Liver (tissue), 8 donors: ENCODE measurements at regions not wholly inside any gene's neighbourhood (a gene's known extent, or its start where the extent isn't known, plus 50 kb on each side); places are given as distances from the start of the nearest gene placed in this dataset.

ENCODE experiments used
- DNase-seq: peaks from one replicate; pipeline ENCODE4 v3.0.0-alpha.2; 2017; ENCODE audit warnings: low spot score
- H3K27ac ChIP-seq, 2 donors: one replicate each; pipeline ENCODE4 v1.7.0; 2013; ENCODE audit warnings: inconsistent platforms in 2 of 2, low read length in 2 of 2, control low read depth in 1 of 2, low read depth in 1 of 2, mild to moderate bottlenecking in 1 of 2
- H3K27me3 ChIP-seq, 4 donors: one replicate each; pipeline versions ENCODE4 v1.6.1 to v1.7.0; 2013; ENCODE audit warnings: low read length in 3 of 4, inconsistent platforms in 1 of 4, mild to moderate bottlenecking in 1 of 4, moderate library complexity in 1 of 4; ENCODE audit not compliant: control insufficient read depth in 4 of 4, insufficient read depth in 4 of 4
- H3K36me3 ChIP-seq, 4 donors: one replicate each; pipeline versions ENCODE4 v1.6.1 to v1.7.0; 2013; ENCODE audit warnings: low read length in 3 of 4, mild to moderate bottlenecking in 3 of 4, low read depth in 1 of 4, moderate library complexity in 1 of 4; ENCODE audit not compliant: control insufficient read depth in 4 of 4, insufficient read depth in 3 of 4
- H3K4me1 ChIP-seq, 4 donors: one replicate each; pipeline versions ENCODE4 v1.6.1 to v1.7.0; 2013; ENCODE audit warnings: low read length in 3 of 4, mild to moderate bottlenecking in 3 of 4, moderate library complexity in 1 of 4; ENCODE audit not compliant: control insufficient read depth in 4 of 4, insufficient read depth in 4 of 4
- H3K4me3 ChIP-seq, 3 donors: one replicate each; pipeline versions ENCODE4 v1.6.1 to v1.7.0; 2013; ENCODE audit warnings: low read length in 3 of 3, control low read depth in 1 of 3, low read depth in 1 of 3, mild to moderate bottlenecking in 1 of 3
- H3K9ac ChIP-seq, 2 donors: one replicate each; pipeline ENCODE4 v1.7.0; 2013; ENCODE audit warnings: low read length in 2 of 2, mild to moderate bottlenecking in 2 of 2, moderate library complexity in 2 of 2, control low read depth in 1 of 2, low read depth in 1 of 2
- H3K9me3 ChIP-seq, 4 donors: one replicate each; pipeline versions ENCODE4 v1.6.1 to v1.7.0; 2013; ENCODE audit warnings: low read length in 3 of 4; ENCODE audit not compliant: control insufficient read depth in 4 of 4
- EGR1 ChIP-seq, 2 donors: IDR thresholded peaks; 2 replicates each; pipeline ENCODE4 v1.6.1; 2016 to 2018; ENCODE audit warnings: antibody characterized with exemption in 2 of 2, low read depth in 2 of 2
- FOXA1 ChIP-seq: IDR thresholded peaks from 2 replicates; pipeline ENCODE4 v1.6.1; 2016; ENCODE audit warnings: antibody characterized with exemption
- FOXA2 ChIP-seq: IDR thresholded peaks from 2 replicates; pipeline ENCODE4 v1.6.1; 2016; ENCODE audit warnings: antibody characterized with exemption
- GABPA ChIP-seq, 2 donors: IDR thresholded peaks in 1 of 2; conservative IDR thresholded peaks in 1 of 2; 2 replicates each; pipeline ENCODE4 v1.6.1; 2016; ENCODE audit warnings: antibody characterized with exemption in 2 of 2, mild to moderate bottlenecking in 1 of 2, moderate library complexity in 1 of 2
- HNF4A ChIP-seq, 2 donors: conservative IDR thresholded peaks; 2 replicates each; pipeline ENCODE4 v1.6.1; 2016; ENCODE audit warnings: antibody characterized with exemption in 2 of 2, mild to moderate bottlenecking in 2 of 2
- HNF4G ChIP-seq: IDR thresholded peaks from 2 replicates; pipeline ENCODE4 v1.6.1; 2016; ENCODE audit warnings: antibody characterized with exemption
- JUND ChIP-seq, 2 donors: IDR thresholded peaks; 2 replicates each; pipeline ENCODE4 v1.6.1; 2016; ENCODE audit warnings: antibody characterized with exemption in 2 of 2
- NR2F2 ChIP-seq: IDR thresholded peaks from 2 replicates; pipeline ENCODE4 v1.6.1; 2016; ENCODE audit warnings: antibody characterized with exemption
- RAD21 ChIP-seq, 2 donors: IDR thresholded peaks; 2 replicates each; pipeline ENCODE4 v1.6.1; 2016; ENCODE audit warnings: antibody characterized with exemption in 2 of 2, mild to moderate bottlenecking in 2 of 2
- SP1 ChIP-seq: IDR thresholded peaks from 2 replicates; pipeline ENCODE4 v1.6.1; 2018; ENCODE audit warnings: antibody characterized with exemption, mild to moderate bottlenecking
- TAF1 ChIP-seq: conservative IDR thresholded peaks from 2 replicates; pipeline ENCODE4 v1.6.1; 2016; ENCODE audit warnings: antibody characterized with exemption, mild to moderate bottlenecking
- YY1 ChIP-seq: IDR thresholded peaks from 2 replicates; pipeline ENCODE4 v1.6.1; 2016; ENCODE audit warnings: antibody characterized with exemption, mild to moderate bottlenecking
- WGBS: extraction: QIAGEN DNeasy Blood & Tissue Kit; methylation state at CpG from one replicate; pipeline ENCODE4 v1.1.7; 2013; 5-methylcytosine and 5-hydroxymethylcytosine counted together
- TF ChIP-seq, protein P1 (sequence below): fragments of 150-350 bp; IDR thresholded peaks from 2 replicates; pipeline ENCODE4 v1.5.1; 2017; ENCODE audit warnings: improper control_type of control experiment, low read depth, low read length; ENCODE audit not compliant: missing input control
- TF ChIP-seq, protein P2 (sequence below): IDR thresholded peaks from 2 replicates; pipeline ENCODE4 v1.6.1; 2016; ENCODE audit warnings: antibody characterized with exemption
- TF ChIP-seq, protein P3 (sequence below): IDR thresholded peaks from 2 replicates; pipeline ENCODE4 v1.6.1; 2016; ENCODE audit warnings: antibody characterized with exemption, mild to moderate bottlenecking
- TF ChIP-seq, protein P4 (sequence below): IDR thresholded peaks from 2 replicates; pipeline ENCODE4 v1.6.1; 2016; ENCODE audit warnings: antibody characterized with exemption
- TF ChIP-seq, protein P5 (sequence below): IDR thresholded peaks from 2 replicates; pipeline ENCODE4 v1.6.1; 2016; ENCODE audit warnings: antibody characterized with exemption
- donor health status: healthy.
- donor health status: healthy.
- donor health status: healthy.
- donor health status: healthy.
- donor health status: healthy.

DNA sequence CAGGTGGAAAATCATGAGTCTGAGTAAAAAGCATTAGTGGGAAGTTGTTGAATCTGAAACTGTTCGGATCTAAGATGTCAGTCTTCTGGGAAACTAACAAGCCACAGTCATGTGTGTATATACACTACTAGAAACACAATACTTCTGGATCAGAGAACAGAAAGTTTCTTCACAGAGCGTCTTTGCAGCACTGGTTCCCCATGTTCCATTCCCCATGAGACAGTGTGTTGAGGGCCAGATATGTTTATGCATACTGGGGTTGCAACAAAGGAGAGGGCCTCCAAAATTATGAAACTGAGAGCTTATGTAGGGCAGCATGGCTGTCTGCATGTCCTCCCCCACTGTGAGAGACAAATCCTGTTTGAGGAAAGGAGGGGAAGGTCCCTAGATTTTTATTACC lies 295.0 kb upstream of the NAV3 start (continued):
- TF ChIP-seq, protein P1, sequence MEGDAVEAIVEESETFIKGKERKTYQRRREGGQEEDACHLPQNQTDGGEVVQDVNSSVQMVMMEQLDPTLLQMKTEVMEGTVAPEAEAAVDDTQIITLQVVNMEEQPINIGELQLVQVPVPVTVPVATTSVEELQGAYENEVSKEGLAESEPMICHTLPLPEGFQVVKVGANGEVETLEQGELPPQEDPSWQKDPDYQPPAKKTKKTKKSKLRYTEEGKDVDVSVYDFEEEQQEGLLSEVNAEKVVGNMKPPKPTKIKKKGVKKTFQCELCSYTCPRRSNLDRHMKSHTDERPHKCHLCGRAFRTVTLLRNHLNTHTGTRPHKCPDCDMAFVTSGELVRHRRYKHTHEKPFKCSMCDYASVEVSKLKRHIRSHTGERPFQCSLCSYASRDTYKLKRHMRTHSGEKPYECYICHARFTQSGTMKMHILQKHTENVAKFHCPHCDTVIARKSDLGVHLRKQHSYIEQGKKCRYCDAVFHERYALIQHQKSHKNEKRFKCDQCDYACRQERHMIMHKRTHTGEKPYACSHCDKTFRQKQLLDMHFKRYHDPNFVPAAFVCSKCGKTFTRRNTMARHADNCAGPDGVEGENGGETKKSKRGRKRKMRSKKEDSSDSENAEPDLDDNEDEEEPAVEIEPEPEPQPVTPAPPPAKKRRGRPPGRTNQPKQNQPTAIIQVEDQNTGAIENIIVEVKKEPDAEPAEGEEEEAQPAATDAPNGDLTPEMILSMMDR = no peak
- TF ChIP-seq, protein P2, sequence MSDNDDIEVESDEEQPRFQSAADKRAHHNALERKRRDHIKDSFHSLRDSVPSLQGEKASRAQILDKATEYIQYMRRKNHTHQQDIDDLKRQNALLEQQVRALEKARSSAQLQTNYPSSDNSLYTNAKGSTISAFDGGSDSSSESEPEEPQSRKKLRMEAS = no peak
- TF ChIP-seq SP1 (no peak), TAF1 (no peak)

DNA sequence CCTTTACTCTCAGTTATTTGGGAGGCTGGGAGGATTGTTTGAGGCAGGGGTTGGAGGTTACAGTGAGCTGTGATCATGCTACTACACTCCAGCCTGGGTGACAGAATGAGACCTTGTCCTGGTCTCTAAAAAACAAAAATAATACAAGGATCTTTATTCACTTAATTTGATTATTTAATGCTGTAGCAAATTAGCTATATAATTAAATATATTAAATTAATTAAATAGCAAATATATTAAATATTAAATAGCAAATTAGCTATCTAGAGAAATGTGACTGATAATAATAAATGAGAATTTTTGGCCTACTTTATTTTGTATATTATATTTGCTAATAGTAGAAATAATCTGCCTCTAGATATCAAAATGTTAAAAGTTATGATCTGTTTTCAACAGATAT lies 298.8 kb upstream of the NAV3 start:
- DNase-seq = no peak
- Histone ChIP-seq H3K9ac (no peak overlapping the region), H3K4me1 (no peaks in the 10 kb centered on the region), H3K27me3 (no peaks in the 10 kb centered on the region), H3K9me3 (no peaks in the 10 kb centered on the region), H3K27ac (no peak overlapping the region), H3K36me3 (no peaks in the 10 kb centered on the region), H3K4me3 (no peak overlapping the region)
- TF ChIP-seq TAF1 = no peak
- TF ChIP-seq EGR1 (IDR thresholded peaks at IDR 0.05; ENCODE audit: low read depth in 2 of 2) = no peak
- TF ChIP-seq FOXA2 = no peak
- no peak for TF ChIP-seq JUND (IDR thresholded peaks at IDR 0.05)
- TF ChIP-seq YY1 = no peak
- TF ChIP-seq, protein P1 = no peak
- TF ChIP-seq HNF4G = no peak
- no peak for TF ChIP-seq NR2F2
- TF ChIP-seq, protein P3, sequence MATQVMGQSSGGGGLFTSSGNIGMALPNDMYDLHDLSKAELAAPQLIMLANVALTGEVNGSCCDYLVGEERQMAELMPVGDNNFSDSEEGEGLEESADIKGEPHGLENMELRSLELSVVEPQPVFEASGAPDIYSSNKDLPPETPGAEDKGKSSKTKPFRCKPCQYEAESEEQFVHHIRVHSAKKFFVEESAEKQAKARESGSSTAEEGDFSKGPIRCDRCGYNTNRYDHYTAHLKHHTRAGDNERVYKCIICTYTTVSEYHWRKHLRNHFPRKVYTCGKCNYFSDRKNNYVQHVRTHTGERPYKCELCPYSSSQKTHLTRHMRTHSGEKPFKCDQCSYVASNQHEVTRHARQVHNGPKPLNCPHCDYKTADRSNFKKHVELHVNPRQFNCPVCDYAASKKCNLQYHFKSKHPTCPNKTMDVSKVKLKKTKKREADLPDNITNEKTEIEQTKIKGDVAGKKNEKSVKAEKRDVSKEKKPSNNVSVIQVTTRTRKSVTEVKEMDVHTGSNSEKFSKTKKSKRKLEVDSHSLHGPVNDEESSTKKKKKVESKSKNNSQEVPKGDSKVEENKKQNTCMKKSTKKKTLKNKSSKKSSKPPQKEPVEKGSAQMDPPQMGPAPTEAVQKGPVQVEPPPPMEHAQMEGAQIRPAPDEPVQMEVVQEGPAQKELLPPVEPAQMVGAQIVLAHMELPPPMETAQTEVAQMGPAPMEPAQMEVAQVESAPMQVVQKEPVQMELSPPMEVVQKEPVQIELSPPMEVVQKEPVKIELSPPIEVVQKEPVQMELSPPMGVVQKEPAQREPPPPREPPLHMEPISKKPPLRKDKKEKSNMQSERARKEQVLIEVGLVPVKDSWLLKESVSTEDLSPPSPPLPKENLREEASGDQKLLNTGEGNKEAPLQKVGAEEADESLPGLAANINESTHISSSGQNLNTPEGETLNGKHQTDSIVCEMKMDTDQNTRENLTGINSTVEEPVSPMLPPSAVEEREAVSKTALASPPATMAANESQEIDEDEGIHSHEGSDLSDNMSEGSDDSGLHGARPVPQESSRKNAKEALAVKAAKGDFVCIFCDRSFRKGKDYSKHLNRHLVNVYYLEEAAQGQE = no peak
- no peak for TF ChIP-seq HNF4A (conservative IDR thresholded peaks at IDR 0.05)

DNA sequence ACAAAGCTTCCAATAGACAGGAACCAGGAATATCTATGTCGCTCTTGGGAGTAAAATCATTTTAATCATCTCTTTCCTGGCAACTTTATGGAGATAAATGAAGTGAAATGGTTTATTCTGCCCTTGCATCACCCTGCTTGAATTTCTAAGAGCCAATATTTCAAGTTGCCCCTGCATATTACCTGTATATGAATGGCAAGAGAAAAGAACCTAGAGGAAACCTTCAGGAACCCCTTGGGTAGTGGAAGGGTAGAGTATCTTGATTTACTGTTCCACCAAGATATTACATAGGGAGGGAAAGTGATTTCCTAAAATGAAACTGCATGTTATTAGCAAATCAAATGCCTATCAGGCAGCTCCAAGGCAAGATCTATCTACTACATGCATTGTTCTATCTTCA lies 308.4 kb upstream of the NAV3 start:
- WGBS = 68% methylated on average over 1 of the region's 1 CpG
- TF ChIP-seq RAD21 (IDR thresholded peaks at IDR 0.05) (no peak), FOXA2 (no peak), NR2F2 (no peak), FOXA1 (no peak), HNF4A (conservative IDR thresholded peaks at IDR 0.05) (no peak), EGR1 (IDR thresholded peaks at IDR 0.05; ENCODE audit: low read depth in 2 of 2) (no peak), GABPA (IDR thresholded peaks at IDR 0.05 in 1 of 2, conservative IDR thresholded peaks at IDR 0.05 in 1 of 2) (no peak)
- TF ChIP-seq, protein P2 = no peak
- TF ChIP-seq, protein P4, sequence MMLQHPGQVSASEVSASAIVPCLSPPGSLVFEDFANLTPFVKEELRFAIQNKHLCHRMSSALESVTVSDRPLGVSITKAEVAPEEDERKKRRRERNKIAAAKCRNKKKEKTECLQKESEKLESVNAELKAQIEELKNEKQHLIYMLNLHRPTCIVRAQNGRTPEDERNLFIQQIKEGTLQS = no peak
- TF ChIP-seq, protein P1 = no peak
- TF ChIP-seq, protein P5, sequence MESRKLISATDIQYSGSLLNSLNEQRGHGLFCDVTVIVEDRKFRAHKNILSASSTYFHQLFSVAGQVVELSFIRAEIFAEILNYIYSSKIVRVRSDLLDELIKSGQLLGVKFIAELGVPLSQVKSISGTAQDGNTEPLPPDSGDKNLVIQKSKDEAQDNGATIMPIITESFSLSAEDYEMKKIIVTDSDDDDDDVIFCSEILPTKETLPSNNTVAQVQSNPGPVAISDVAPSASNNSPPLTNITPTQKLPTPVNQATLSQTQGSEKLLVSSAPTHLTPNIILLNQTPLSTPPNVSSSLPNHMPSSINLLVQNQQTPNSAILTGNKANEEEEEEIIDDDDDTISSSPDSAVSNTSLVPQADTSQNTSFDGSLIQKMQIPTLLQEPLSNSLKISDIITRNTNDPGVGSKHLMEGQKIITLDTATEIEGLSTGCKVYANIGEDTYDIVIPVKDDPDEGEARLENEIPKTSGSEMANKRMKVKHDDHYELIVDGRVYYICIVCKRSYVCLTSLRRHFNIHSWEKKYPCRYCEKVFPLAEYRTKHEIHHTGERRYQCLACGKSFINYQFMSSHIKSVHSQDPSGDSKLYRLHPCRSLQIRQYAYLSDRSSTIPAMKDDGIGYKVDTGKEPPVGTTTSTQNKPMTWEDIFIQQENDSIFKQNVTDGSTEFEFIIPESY = no peak

More for the DNA sequence above, 308.4 kb upstream of the NAV3 start:
- Histone ChIP-seq H3K27ac (no peak overlapping the region), H3K9me3 (no peaks in the 10 kb centered on the region), H3K27me3 (no peaks in the 10 kb centered on the region), H3K9ac (no peak overlapping the region), H3K4me3 (no peak overlapping the region), H3K36me3 (no peaks in the 10 kb centered on the region), H3K4me1 (no peaks in the 10 kb centered on the region)
- DNase-seq = no peak
